HL-60 (cell line): ENCODE measurements at regions not wholly inside any gene's neighbourhood (a gene's known extent, or its start where the extent isn't known, plus 50 kb on each side); places are given as distances from the start of the nearest gene placed in this dataset.

Experiments
- CTCF ChIP-seq: IDR thresholded peaks from one replicate; pipeline ENCODE4 v1.5.1; 2011; ENCODE audit warnings: low read length, control low read depth, inconsistent platforms; ENCODE audit not compliant: insufficient read depth
- POLR2AphosphoS5 ChIP-seq: IDR thresholded peaks from 2 replicates; pipeline ENCODE4 v1.6.1; 2012; ENCODE audit warnings: low read depth

- TF ChIP-seq POLR2AphosphoS5 (no peak), CTCF (no peak)
Measured at GRCh38 chr9:89926691-89927220, 321.9 kb downstream of the GADD45G start.
